IMR-90 (cell line): ENCODE measurements at regions not wholly inside any gene's neighbourhood (a gene's known extent, or its start where the extent isn't known, plus 50 kb on each side); places are given as distances from the start of the nearest gene placed in this dataset.
A peak's percentile ranks its signal among the peaks of the same experiment; 100 is the strongest.

Experiments
- ATAC-seq: fragments of 200-7000 bp; cut with Tn5 transposase; 2 replicates; pipeline ENCODE4 v1.9.1; 2020; ENCODE audit warnings: low read depth, mild to moderate bottlenecking, moderate library complexity
- BruUV-seq: library from RNA; stranded (reverse); fragments of 400-500 nt; replicated peaks from 2 replicates; lab custom pipeline; 2021; lab: Mats Ljungman, UMichigan
- CTCF ChIA-PET: fragments of 300-600 bp; formaldehyde crosslinking; extraction: SDS; loops from one replicate; lab custom pipeline; 2021; ENCODE audit warnings: antibody characterized with exemption; lab: Yijun Ruan, JAX
- POLR2A ChIA-PET: fragments of 300-600 bp; sonication (Branson Sonifier 250); formaldehyde crosslinking; loops from one replicate; lab custom pipeline; 2022; ENCODE audit warnings: antibody characterized with exemption; ENCODE audit not compliant: unreplicated experiment; lab: Charles Lee
- DNase-seq: peaks from one replicate; pipeline ENCODE4 v3.0.0; 2013
- H2AFZ ChIP-seq: replicated peaks from 2 replicates; pipeline ENCODE3; 2013; ENCODE audit warnings: low read length, mild to moderate bottlenecking; ENCODE audit not compliant: poor library complexity
- H2AK5ac ChIP-seq: 2 replicates; pipeline ENCODE4 v1.6.1; 2013; ENCODE audit warnings: low read depth, low read length, inconsistent platforms
- H2AK9ac ChIP-seq: replicated peaks from 2 replicates; pipeline ENCODE3; 2013; ENCODE audit warnings: mild to moderate bottlenecking, low read depth, low read length, moderate library complexity; ENCODE audit not compliant: poor library complexity
- H2BK120ac ChIP-seq: 2 replicates; pipeline ENCODE4 v1.6.1; 2013; ENCODE audit warnings: low read depth, low read length, inconsistent platforms
- H2BK15ac ChIP-seq: 3 replicates; pipeline ENCODE4 v1.6.1; 2013; ENCODE audit warnings: low read depth, low read length, inconsistent platforms
- H2BK20ac ChIP-seq: 2 replicates; pipeline ENCODE4 v1.6.1; 2013; ENCODE audit warnings: low read depth, mild to moderate bottlenecking, inconsistent platforms, low read length, moderate library complexity
- H2BK5ac ChIP-seq: 2 replicates; pipeline ENCODE4 v1.6.1; 2013; ENCODE audit warnings: mild to moderate bottlenecking, low read depth, low read length, inconsistent platforms; ENCODE audit not compliant: poor library complexity, severe bottlenecking
- H3K14ac ChIP-seq: replicated peaks from 2 replicates; pipeline ENCODE4 v1.6.1; 2013; ENCODE audit warnings: low read depth, low read length, inconsistent platforms
- H3K18ac ChIP-seq: 2 replicates; pipeline ENCODE4 v1.6.1; 2013; ENCODE audit warnings: low read depth, low read length, control low read depth
- H3K23ac ChIP-seq: 2 replicates; pipeline ENCODE4 v1.6.1; 2013; ENCODE audit warnings: low read depth, low read length, inconsistent platforms
- H3K27ac ChIP-seq: 2 replicates; pipeline ENCODE4 v1.5.1; 2013; ENCODE audit warnings: mild to moderate bottlenecking, control low read depth, low read length; ENCODE audit not compliant: insufficient read depth
- H3K27me3 ChIP-seq: 2 replicates; pipeline ENCODE4 v1.6.1; 2013; ENCODE audit warnings: low read length; ENCODE audit not compliant: control insufficient read depth, insufficient read depth
- H3K36me3 ChIP-seq: 2 replicates; pipeline ENCODE4 v1.6.1; 2013; ENCODE audit warnings: low read length, mixed read lengths; ENCODE audit not compliant: control insufficient read depth, insufficient read depth
- H3K4ac ChIP-seq: 2 replicates; pipeline ENCODE4 v1.6.1; 2013; ENCODE audit warnings: low read depth, low read length, inconsistent platforms
- H3K4me1 ChIP-seq: 2 replicates; pipeline ENCODE4 v1.6.1; 2013; ENCODE audit warnings: low read length, mixed read lengths; ENCODE audit not compliant: control insufficient read depth, insufficient read depth
- H3K4me2 ChIP-seq: 2 replicates; pipeline ENCODE4 v1.6.1; 2013; ENCODE audit warnings: low read depth, mild to moderate bottlenecking, control low read depth, low read length, moderate library complexity
- H3K4me3 ChIP-seq: 2 replicates; pipeline ENCODE4 v1.5.1; 2013; ENCODE audit warnings: low read depth, mild to moderate bottlenecking, control low read depth, low read length, moderate library complexity; ENCODE audit not compliant: insufficient read depth
- H3K56ac ChIP-seq: 2 replicates; pipeline ENCODE4 v1.6.1; 2013; ENCODE audit warnings: low read length, inconsistent platforms; ENCODE audit not compliant: insufficient read depth; ENCODE audit errors: extremely low read depth
- H3K79me1 ChIP-seq, 2 experiments: 2 replicates each; pipeline ENCODE4 v1.6.1; 2013; ENCODE audit warnings: low read length in 2 of 2, inconsistent platforms in 1 of 2, low read depth in 1 of 2
- H3K9ac ChIP-seq: 2 replicates; pipeline ENCODE4 v1.6.1; 2013; ENCODE audit warnings: low read depth, low read length, control low read depth
- H3K9me1 ChIP-seq: 2 replicates; pipeline ENCODE4 v1.6.1; 2013; ENCODE audit warnings: low read length, inconsistent platforms; ENCODE audit not compliant: insufficient read depth
- H3K9me3 ChIP-seq: 2 replicates; pipeline ENCODE4 v1.6.1; 2013; ENCODE audit warnings: low read length; ENCODE audit not compliant: control insufficient read depth, insufficient read depth
- H4K20me1 ChIP-seq: 2 replicates; pipeline ENCODE4 v1.6.1; 2013; ENCODE audit warnings: low read length, inconsistent platforms; ENCODE audit not compliant: insufficient read depth
- H4K5ac ChIP-seq: 2 replicates; pipeline ENCODE4 v1.6.1; 2013; ENCODE audit warnings: mild to moderate bottlenecking, low read depth, low read length, control low read depth
- H4K8ac ChIP-seq, 2 experiments: 2 replicates each; pipeline ENCODE4 v1.6.1; 2013; ENCODE audit warnings: low read depth in 2 of 2, low read length in 2 of 2, control low read depth in 1 of 2, inconsistent platforms in 1 of 2
- H4K91ac ChIP-seq: 2 replicates; pipeline ENCODE4 v1.6.1; 2013; ENCODE audit warnings: low read depth, low read length, inconsistent platforms; ENCODE audit not compliant: insufficient read depth
- CEBPB ChIP-seq: IDR thresholded peaks from 2 replicates; pipeline ENCODE4 v1.6.1; 2012; ENCODE audit warnings: low read depth, low read length, improper control_type of control experiment
- MXI1 ChIP-seq: IDR thresholded peaks from 2 replicates; pipeline ENCODE4 v1.6.1; 2012; ENCODE audit warnings: low read depth, mild to moderate bottlenecking, low read length, moderate library complexity, borderline replicate concordance
- RAD21 ChIP-seq: IDR thresholded peaks from 2 replicates; pipeline ENCODE4 v1.6.1; 2012; ENCODE audit warnings: low read length, improper control_type of control experiment
- WGBS, 2 experiments: methylation state at CpG; one replicate each; pipeline versions ENCODE4 v1.1.5 to v1.1.7; 2013; ENCODE audit warnings: missing lambda C conversion rate in 2 of 2; ENCODE audit not compliant: insufficient read length in 1 of 2; ENCODE audit errors: extremely low coverage in 2 of 2; 5-methylcytosine and 5-hydroxymethylcytosine counted together
- dilution Hi-C: fragments of 300-500 bp; cut with HindIII; formaldehyde crosslinking; loops from one replicate; pipeline ENCODE4 v1.14.3; 2018; ENCODE audit warnings: low sequenced_read_pairs; ENCODE audit not compliant: unreplicated experiment
- in situ Hi-C: fragments of 300-500 bp; cut with MboI; formaldehyde crosslinking; loops from 3 replicates; pipeline ENCODE4 v1.14.3; 2019; ENCODE audit warnings: low sequenced_read_pairs, inconsistent platforms, mixed read lengths
- intact Hi-C: fragments of 100-400 bp; cut with micrococcal nuclease; formaldehyde crosslinking; loops from 2 replicates; pipeline ENCODE4 v1.10.0; 2022
- TF ChIP-seq, protein P1 (sequence below): conservative IDR thresholded peaks from 2 replicates; pipeline ENCODE4 v1.5.1; 2012; ENCODE audit warnings: mild to moderate bottlenecking, low read depth, low read length, improper control_type of control experiment
- TF ChIP-seq, protein P2 (sequence below): fragments of 150-350 bp; IDR thresholded peaks from 2 replicates; pipeline ENCODE4 v1.6.1; 2016; ENCODE audit warnings: low read depth, mild to moderate bottlenecking, low read length, moderate library complexity, borderline replicate concordance

DNA sequence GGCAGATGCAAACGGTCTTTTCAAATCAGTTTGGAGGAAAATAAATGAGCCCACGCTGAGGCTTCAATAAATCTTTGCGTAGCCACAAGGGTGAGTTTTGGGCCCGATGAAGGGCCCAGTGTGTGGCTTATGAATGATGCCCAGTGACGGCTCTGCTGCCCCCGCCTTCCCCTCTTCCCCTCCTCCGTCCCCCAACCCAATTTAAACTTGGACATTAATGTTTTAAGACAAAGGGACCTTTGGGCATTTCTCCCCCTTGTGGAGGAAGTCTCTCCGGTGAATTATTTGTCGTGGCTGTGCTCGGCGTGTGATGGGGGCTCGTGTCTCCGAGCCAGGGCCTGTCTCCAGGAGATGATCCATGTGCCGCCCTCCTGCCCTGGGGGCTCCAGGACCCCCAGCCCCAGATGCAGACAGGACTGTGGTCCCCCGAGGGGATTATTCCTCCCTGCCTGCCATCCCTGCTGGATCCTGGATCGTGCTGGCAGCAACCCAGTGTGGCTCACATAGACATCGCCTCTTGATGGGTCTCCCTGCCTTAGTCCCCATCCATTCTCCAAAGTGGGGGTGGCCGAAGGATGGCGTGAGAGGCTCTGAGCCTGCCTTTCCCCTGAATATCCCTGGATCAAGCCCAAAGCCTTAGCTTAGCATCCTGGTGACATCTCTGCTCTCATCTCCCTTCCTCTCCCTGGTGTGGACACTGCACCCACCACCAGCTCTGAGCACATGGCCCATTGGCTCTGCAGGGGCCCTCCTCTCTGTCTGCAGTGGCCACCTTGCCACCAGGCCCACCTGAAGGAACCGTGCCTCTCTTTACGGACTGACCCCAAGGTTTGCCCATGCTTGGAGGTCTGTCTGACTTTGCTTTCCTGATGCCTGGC, 56.4 kb downstream of the SMIM38 start:
- Histone ChIP-seq H2AK9ac (no peak overlapping the region), H3K79me1 (no peaks in the 10 kb centered on the region), H2BK5ac (no peak overlapping the region), H4K20me1 (peaks cover 5% of the 10 kb centered on the region; the same call in 1 of the 2 replicates), H3K9ac (no peak overlapping the region), H2BK120ac (peak overlapping the region; percentile 27; the same call in 1 of the 2 replicates), H3K27ac (no peak overlapping the region), H3K4me2 (no peak overlapping the region), H4K91ac (peak overlapping the region; percentile 15; the same call in 1 of the 2 replicates), H3K9me1 (peaks cover 10% of the 10 kb centered on the region; the same call in 1 of the 2 replicates), H2AFZ (peak overlapping the region; percentile 61), H2BK15ac (no peak overlapping the region), H3K36me3 (no peaks in the 10 kb centered on the region), H4K8ac (no peak overlapping the region), H3K18ac (no peak overlapping the region), H2AK5ac (peak overlapping the region; percentile 45), H2BK20ac (no peak overlapping the region; the same call in 1 of the 2 replicates), H3K4me3 (no peak overlapping the region), H3K4me1 (peaks cover 12% of the 10 kb centered on the region), H4K5ac (no peak overlapping the region), H3K56ac (no peak overlapping the region), H3K9me3 (peaks cover 4% of the 10 kb centered on the region), H3K14ac (no peak overlapping the region), H3K23ac (no peak overlapping the region; the same call in 1 of the 2 replicates), H3K27me3 (peaks cover 19% of the 10 kb centered on the region), H3K4ac (peak overlapping the region; percentile 20; the same call in 1 of the 2 replicates)
- ChIA-PET CTCF (no interaction called here), POLR2A (no interaction called here)
- WGBS, 2 experiments = 92% methylated on average over 5 of the region's 21 CpGs; no CpG with 5 or more reads in 1 of the 2 experiments
- TF ChIP-seq, protein P1, sequence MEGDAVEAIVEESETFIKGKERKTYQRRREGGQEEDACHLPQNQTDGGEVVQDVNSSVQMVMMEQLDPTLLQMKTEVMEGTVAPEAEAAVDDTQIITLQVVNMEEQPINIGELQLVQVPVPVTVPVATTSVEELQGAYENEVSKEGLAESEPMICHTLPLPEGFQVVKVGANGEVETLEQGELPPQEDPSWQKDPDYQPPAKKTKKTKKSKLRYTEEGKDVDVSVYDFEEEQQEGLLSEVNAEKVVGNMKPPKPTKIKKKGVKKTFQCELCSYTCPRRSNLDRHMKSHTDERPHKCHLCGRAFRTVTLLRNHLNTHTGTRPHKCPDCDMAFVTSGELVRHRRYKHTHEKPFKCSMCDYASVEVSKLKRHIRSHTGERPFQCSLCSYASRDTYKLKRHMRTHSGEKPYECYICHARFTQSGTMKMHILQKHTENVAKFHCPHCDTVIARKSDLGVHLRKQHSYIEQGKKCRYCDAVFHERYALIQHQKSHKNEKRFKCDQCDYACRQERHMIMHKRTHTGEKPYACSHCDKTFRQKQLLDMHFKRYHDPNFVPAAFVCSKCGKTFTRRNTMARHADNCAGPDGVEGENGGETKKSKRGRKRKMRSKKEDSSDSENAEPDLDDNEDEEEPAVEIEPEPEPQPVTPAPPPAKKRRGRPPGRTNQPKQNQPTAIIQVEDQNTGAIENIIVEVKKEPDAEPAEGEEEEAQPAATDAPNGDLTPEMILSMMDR = peak; percentile 33
- TF ChIP-seq RAD21 (peak; percentile 8; the same call in 1 of the 2 replicates), CEBPB (no peak), MXI1 (no peak)
- TF ChIP-seq, protein P2, sequence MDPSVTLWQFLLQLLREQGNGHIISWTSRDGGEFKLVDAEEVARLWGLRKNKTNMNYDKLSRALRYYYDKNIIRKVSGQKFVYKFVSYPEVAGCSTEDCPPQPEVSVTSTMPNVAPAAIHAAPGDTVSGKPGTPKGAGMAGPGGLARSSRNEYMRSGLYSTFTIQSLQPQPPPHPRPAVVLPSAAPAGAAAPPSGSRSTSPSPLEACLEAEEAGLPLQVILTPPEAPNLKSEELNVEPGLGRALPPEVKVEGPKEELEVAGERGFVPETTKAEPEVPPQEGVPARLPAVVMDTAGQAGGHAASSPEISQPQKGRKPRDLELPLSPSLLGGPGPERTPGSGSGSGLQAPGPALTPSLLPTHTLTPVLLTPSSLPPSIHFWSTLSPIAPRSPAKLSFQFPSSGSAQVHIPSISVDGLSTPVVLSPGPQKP = no peak
- DNase-seq (no peak), ATAC-seq (no peak)
- dilution Hi-C loops (no loop called here), intact Hi-C loops (no loop called here), in situ Hi-C loops (no loop called here)
- no TSS peak for BruUV-seq
